GM19035 (cell line): ENCODE measurements at regions not wholly inside any gene's neighbourhood (a gene's known extent, or its start where the extent isn't known, plus 50 kb on each side); places are given as distances from the start of the nearest gene placed in this dataset.
"Not testable (repeated sequence)": the region's sequence is repeated elsewhere in the genome, so short reads cannot be mapped to it uniquely, and the experiment has no call there.

Experiments used
- ATAC-seq: cut with Tn5 transposase; IDR thresholded peaks from one replicate; pipeline ENCODE4 v1.9.1; 2021; ENCODE audit not compliant: unreplicated experiment

GRCh38 chr3:176097027-176097426 lies 1100.3 kb downstream of the TBL1XR1 start:
- ATAC-seq, result no peak

- ATAC-seq, result not testable (repeated sequence)
Observed at GRCh38 chr3:176093892-176094291, 1103.4 kb downstream of the TBL1XR1 start.

GRCh38 chr3:176090727-176091126 lies 1106.6 kb downstream of the TBL1XR1 start:
- no peak for ATAC-seq

- ATAC-seq, result no peak
Observed at GRCh38 chr3:176088962-176089383, 1108.3 kb downstream of the TBL1XR1 start.

GRCh38 chr3:176087066-176087697 lies 1110.1 kb downstream of the TBL1XR1 start:
- no peak for ATAC-seq

- ATAC-seq, result no peak
Observed at GRCh38 chr3:176079785-176080184, 1117.5 kb downstream of the TBL1XR1 start.

GRCh38 chr3:176078906-176079305 lies 1118.4 kb downstream of the TBL1XR1 start:
- no peak for ATAC-seq

GRCh38 chr3:176075491-176075890 lies 1121.8 kb downstream of the TBL1XR1 start:
- ATAC-seq, result no peak

- no peak for ATAC-seq
Observed at GRCh38 chr3:176075046-176075445, 1122.2 kb downstream of the TBL1XR1 start.

- ATAC-seq, result no peak
Observed at GRCh38 chr3:176074096-176074495, 1123.2 kb downstream of the TBL1XR1 start.

- no peak for ATAC-seq
Observed at GRCh38 chr3:176071943-176072342, 1125.3 kb downstream of the TBL1XR1 start.

- no peak for ATAC-seq
Observed at GRCh38 chr3:176068750-176069149, 1128.5 kb downstream of the TBL1XR1 start.

GRCh38 chr3:176058856-176059255 lies 1138.4 kb downstream of the TBL1XR1 start:
- no peak for ATAC-seq

- no peak for ATAC-seq
Observed at GRCh38 chr3:176055836-176056235, 1141.4 kb downstream of the TBL1XR1 start.

- no peak for ATAC-seq
Observed at GRCh38 chr3:176051766-176052165, 1145.5 kb downstream of the TBL1XR1 start.

GRCh38 chr3:176046703-176047102 lies 1150.6 kb downstream of the TBL1XR1 start:
- ATAC-seq, result no peak

- no peak for ATAC-seq
Observed at GRCh38 chr3:176041812-176042211, 1155.5 kb downstream of the TBL1XR1 start.

- no peak for ATAC-seq
Observed at GRCh38 chr3:176041185-176041584, 1156.1 kb downstream of the TBL1XR1 start.

GRCh38 chr3:176037636-176038035 lies 1159.6 kb downstream of the TBL1XR1 start:
- ATAC-seq, result no peak

GRCh38 chr3:176032043-176032442 lies 1165.2 kb downstream of the TBL1XR1 start:
- ATAC-seq, result no peak

- ATAC-seq, result not testable (repeated sequence)
Observed at GRCh38 chr3:176016203-176016602, 1157.1 kb downstream of the NAALADL2 start.

- ATAC-seq, result not testable (repeated sequence)
Observed at GRCh38 chr3:176015228-176015627, 1156.1 kb downstream of the NAALADL2 start.

- no peak for ATAC-seq
Observed at GRCh38 chr3:176009256-176009655, 1150.1 kb downstream of the NAALADL2 start.
